Stomach (tissue), 4 donors: ENCODE measurements at regions not wholly inside any gene's neighbourhood (a gene's known extent, or its start where the extent isn't known, plus 50 kb on each side); places are given as distances from the start of the nearest gene placed in this dataset.

Experiments
- CTCF ChIP-seq, 7 experiments: fragments of 450-650 bp in 4 of 7; fragments of 200-600 bp in 3 of 7; sonication (generic) in 3 of 7; IDR thresholded peaks; one replicate each; pipeline ENCODE4 v1.5.1; 2016 to 2019; ENCODE audit warnings: antibody characterized with exemption in 7 of 7, control low read depth in 2 of 7, mild to moderate bottlenecking in 1 of 7
- POLR2A ChIP-seq, 4 donors: fragments of 450-650 bp; IDR thresholded peaks; one replicate each; pipeline ENCODE4 v1.6.1; 2016; ENCODE audit warnings: antibody characterized with exemption in 4 of 4, control low read depth in 2 of 4, mild to moderate bottlenecking in 1 of 4, moderate library complexity in 1 of 4
- POLR2AphosphoS5 ChIP-seq, 3 donors: sonication (generic); formaldehyde crosslinking; IDR thresholded peaks; one replicate each; pipeline ENCODE4 v1.6.1; 2016; ENCODE audit warnings: antibody characterized with exemption in 3 of 3

GRCh38 chr13:60772726-60773125 is 375.7 kb downstream of the TDRD3 start:
- TF ChIP-seq POLR2AphosphoS5 (IDR thresholded peaks at IDR 0.05): no peak
- no peak for TF ChIP-seq CTCF (IDR thresholded peaks at IDR 0.05)
- TF ChIP-seq POLR2A (IDR thresholded peaks at IDR 0.05): no peak
